ENCODE measurements at regions not wholly inside any gene's neighbourhood (a gene's known extent, or its start where the extent isn't known, plus 50 kb on each side); places are given as distances from the start of the nearest gene placed in this dataset.
"Not testable (repeated sequence)": the region's sequence is repeated elsewhere in the genome, so short reads cannot be mapped to it uniquely, and the experiment has no call there.

GRCh38 chr15:39501366-39502081 is 79.4 kb upstream of the THBS1 start:
- DNase-seq (ENCODE audit: low read depth in 2 of 2) = no peak

DNA sequence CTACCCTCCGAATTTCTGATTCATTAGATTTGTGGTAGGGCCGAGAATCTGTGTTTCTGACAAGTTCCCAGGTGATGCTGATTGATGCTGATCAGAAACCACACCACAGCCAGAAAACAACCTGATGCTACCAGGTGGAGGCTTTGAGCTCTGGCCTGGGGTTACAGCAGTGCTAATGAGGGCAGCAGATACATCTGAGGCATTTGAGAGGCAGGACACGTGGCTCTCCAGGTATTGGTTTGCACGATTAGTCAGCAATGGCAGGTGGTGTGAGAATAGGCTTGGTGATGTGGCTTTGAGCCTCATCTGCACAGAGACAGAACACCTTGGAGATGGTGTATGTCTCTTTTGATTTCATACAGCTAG is 78.8 kb upstream of the THBS1 start:
- no peak for DNase-seq (ENCODE audit: low read depth in 2 of 2)

DNA sequence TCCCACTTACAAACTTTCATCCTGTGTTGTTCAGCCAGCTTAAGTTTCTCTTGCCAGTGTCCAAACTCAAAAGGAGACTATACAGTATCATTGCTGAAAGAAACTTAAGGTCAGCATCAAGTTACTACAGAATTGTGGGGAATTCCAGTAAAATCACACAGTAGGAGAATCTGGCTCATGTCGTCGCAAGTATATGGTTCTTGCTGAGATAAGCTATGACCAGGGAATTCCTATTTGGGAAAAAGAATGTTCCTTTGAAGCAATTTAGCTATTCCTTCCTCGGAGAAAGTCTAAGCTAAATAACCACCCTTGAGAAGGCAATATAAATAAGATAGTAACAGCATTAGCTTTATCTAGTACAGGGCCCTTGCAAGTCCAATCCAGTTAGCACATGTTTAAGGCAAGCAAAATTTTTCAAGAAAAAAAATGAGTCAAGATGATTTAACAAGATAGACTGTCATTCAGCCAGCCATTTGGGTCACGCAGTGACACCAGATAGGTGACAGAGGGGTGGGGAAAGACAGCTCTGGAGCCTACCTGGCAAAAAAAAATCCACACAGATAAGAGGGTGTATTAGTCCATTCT is 78.2 kb upstream of the THBS1 start:
- DNase-seq (ENCODE audit: low read depth in 2 of 2) = no peak

DNA sequence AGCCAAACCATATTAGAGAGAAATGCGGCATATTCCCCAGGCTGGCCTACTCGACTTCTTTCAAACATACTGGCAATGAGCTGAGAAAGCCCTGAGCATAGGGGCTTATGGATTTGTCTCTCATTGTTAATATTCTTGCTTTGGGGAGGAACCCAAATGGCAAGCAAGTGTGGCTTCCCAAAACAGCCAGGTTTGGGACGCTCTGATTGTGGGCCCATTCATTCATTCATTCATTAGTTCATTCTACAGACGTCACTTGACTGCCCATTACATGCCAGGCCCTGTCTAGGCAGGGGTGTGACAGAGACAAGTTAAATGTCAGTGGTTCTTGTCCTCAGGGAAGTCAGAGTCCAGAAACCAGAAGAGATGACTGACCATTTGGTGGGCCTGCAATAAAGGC is 77.4 kb upstream of the THBS1 start:
- no peak for DNase-seq (ENCODE audit: low read depth in 2 of 2)

DNA sequence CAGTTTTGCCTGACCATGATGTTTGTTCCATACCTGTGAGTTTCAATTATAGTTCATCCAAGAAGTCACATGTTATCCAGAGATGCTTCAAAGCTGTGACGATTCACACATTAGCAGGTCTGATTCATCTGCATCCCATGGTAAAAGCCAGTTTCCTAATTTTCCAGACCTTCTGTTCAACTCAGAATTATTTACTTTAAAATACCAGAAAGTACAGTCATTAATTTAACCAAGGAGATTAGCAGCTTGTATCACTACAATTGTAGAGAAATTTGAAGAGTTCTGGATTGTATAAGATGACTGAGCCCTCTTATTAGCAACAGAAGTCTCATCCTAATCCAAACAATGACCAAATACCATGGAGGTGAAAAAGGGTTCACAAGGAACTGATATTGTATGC is 76.1 kb upstream of the THBS1 start:
- peak; percentile 81 to 83 for DNase-seq (ENCODE audit: low read depth in 2 of 2)

GRCh38 chr15:39506146-39506545 is 74.7 kb upstream of the THBS1 start:
- DNase-seq (ENCODE audit: low read depth in 2 of 2) = no peak

GRCh38 chr15:39508536-39508935 is 72.3 kb upstream of the THBS1 start:
- DNase-seq (ENCODE audit: low read depth in 2 of 2) = no peak

DNA sequence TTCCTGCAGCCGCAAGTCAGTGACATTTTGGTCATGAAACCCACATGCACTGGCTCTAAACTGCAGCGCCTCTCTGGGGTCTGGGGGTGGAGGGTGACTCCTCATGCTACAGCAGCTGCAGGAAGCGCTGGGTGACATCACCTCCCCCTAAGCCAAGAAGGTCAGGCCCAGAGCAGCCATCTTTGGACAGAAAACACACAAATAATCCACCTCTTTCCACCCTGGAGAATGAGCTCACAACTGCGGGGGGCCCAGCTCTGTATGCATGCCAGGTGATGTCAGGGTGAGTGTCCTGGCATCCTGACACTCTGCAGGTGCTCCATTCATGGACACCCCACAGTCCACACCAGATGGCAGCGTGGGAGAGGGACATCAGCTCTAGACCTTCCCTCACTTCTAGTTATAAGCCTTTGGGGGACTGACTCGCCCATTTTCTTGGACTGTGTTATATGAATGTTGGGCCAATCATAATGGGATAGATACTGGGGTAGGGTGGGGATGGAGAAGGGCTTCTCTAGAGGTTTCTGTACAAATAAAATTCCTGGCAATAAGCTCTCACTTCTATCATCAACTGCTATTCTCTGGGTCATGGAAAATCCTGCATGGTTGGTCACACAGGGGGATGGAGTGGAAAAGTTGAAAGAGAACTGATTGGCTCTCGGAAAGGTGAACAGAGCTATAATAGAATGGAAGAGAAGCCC is 70.7 kb upstream of the THBS1 start:
- no peak for DNase-seq (ENCODE audit: low read depth in 2 of 2)

GRCh38 chr15:39511000-39511915 is 69.6 kb upstream of the THBS1 start:
- DNase-seq (ENCODE audit: low read depth in 2 of 2) = peak; percentile 53 to 63

- DNase-seq (ENCODE audit: low read depth in 2 of 2) = peak; percentile 74 to 79
Measured at GRCh38 chr15:39511916-39512260, 69.0 kb upstream of the THBS1 start.

GRCh38 chr15:39512643-39513042 is 68.2 kb upstream of the THBS1 start:
- DNase-seq (ENCODE audit: low read depth in 2 of 2) = no peak

DNA sequence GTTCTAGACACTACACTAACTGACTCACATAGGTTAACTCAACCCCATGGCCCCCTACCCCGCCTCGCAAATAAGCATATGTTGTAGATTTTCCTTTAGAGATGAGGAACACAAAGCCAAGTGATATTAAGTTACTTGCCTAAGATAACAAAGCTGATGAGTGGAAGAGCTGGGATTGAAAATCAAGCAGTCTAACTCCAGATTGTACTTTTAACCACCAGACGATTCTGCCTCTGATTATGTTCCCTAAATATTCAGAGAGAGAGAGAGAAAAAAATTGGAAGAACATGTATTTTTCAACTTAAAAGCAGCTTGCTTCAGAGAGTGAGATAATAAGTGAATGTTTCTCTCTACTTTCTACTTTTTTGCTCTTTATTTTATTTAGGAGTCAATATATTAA is 66.9 kb upstream of the THBS1 start:
- no peak for DNase-seq (ENCODE audit: low read depth in 2 of 2)

DNA sequence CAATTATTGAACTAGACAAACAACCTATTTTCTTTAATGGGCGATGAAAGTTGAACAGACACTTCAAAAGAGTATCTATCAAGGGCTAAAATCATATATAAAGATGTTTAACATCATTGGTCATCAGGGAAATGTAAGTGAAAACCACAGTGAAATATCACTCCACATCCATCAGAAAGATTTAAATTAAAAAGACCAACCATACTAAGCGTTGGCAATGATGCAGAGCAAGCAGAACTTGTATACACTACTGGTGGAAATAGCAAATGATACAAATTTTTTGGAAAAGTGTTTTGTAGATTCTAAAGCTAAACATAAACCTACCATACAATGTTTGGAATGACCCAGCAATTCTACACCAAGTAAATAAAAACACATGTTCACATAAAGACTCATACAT is 65.9 kb upstream of the THBS1 start:
- no peak for DNase-seq (ENCODE audit: low read depth in 2 of 2)

DNA sequence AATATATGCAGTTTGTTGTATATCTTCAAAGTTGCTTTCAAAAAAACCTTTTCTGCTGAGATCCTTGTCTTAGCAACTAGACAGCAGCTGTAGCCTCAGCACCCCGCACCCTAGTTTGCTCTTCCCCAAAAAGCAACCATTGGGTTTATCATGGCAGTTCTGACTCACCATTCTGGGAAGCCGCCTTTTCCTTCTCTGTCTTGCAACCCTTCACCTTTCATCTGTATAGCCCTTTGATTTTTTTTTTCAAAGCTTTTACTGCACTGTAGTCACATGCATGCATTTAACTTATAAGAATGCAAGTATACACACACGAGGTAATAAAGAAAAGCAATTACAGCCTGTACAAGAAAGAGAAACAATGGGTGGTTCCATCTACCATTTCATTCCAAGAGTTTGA is 65.1 kb upstream of the THBS1 start:
- DNase-seq (ENCODE audit: low read depth in 2 of 2) = no peak

GRCh38 chr15:39517122-39517855 is 63.6 kb upstream of the THBS1 start:
- no peak for DNase-seq (ENCODE audit: low read depth in 2 of 2)

DNA sequence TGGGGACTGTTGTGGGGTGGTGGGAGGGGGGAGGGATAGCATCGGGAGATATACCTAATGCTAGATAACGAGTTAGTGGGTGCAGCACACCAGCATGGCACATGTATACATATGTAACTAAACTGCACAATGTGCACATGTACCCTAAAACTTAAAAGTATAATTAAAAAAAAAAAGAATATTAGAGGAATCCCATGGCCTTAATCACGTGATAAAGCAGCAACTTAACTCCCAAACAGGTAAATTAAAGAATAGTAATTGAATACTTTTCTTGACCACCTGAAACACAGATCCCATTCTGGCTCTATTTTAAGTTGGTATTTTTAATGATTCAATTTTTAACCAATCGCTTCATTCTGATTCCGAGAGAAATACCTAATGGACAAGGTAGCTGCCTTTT is 56.9 kb upstream of the THBS1 start:
- not testable (repeated sequence) for DNase-seq (ENCODE audit: low read depth in 2 of 2)

DNA sequence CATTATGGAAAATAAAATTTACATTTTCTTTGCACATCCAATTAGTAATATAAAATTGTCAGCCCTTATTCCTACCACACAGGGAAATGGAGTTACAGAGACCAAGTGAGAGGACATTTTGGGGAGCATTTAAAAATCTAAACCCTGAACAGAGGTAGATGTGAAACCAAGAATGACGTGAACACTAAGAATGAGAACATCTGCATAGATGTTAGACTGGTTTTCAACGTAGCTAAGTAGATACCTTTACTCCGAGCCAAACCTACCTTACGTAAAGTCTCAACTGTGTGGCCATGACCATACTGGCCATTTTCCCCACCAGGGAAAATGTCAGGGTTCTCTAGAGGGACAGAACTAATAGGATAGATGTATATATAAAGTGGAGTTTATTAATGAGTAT is 51.4 kb upstream of the THBS1 start:
- no peak for DNase-seq (ENCODE audit: low read depth in 2 of 2)

- no peak for DNase-seq (ENCODE audit: low read depth in 2 of 2)
Measured at GRCh38 chr15:39530480-39531342, 50.2 kb upstream of the THBS1 start.

Data from fibroblast of skin of left quadriceps (primary cell).